Neural progenitor cell (in vitro differentiated cells): ENCODE measurements at regions not wholly inside any gene's neighbourhood (a gene's known extent, or its start where the extent isn't known, plus 50 kb on each side); places are given as distances from the start of the nearest gene placed in this dataset.

ENCODE experiments used
- CTCF ChIP-seq: fragments of 200-600 bp; sonication (generic); IDR thresholded peaks from 2 replicates; pipeline ENCODE4 v1.5.1; 2017; ENCODE audit warnings: antibody characterized with exemption, mild to moderate bottlenecking
- EZH2 ChIP-seq: fragments of 200-600 bp; sonication (generic); IDR thresholded peaks from 2 replicates; pipeline ENCODE4 v1.6.1; 2017; ENCODE audit warnings: antibody characterized with exemption, mild to moderate bottlenecking, moderate library complexity
- EZH2phosphoT487 ChIP-seq: fragments of 200-600 bp; sonication (generic); IDR thresholded peaks from 2 replicates; pipeline ENCODE4 v1.6.1; 2017; ENCODE audit warnings: antibody characterized with exemption

- TF ChIP-seq CTCF: no peak
- no peak for TF ChIP-seq EZH2
- TF ChIP-seq EZH2phosphoT487: no peak
Measured at GRCh38 chr17:69812240-69812837, 262.7 kb upstream of the KCNJ16 start.
